ENCODE measurements at regions not wholly inside any gene's neighbourhood (a gene's known extent, or its start where the extent isn't known, plus 50 kb on each side); places are given as distances from the start of the nearest gene placed in this dataset.

- TF ChIP-seq CTCF (IDR thresholded peaks at IDR 0.05) (no peak), POLR2A (IDR thresholded peaks at IDR 0.05) (no peak)
Measured at GRCh38 chr17:69948406-69948805, 126.6 kb upstream of the KCNJ16 start.

Data from gastroesophageal sphincter (tissue), 3 donors.